ENCODE measurements at regions not wholly inside any gene's neighbourhood (a gene's known extent, or its start where the extent isn't known, plus 50 kb on each side); places are given as distances from the start of the nearest gene placed in this dataset.

DNA sequence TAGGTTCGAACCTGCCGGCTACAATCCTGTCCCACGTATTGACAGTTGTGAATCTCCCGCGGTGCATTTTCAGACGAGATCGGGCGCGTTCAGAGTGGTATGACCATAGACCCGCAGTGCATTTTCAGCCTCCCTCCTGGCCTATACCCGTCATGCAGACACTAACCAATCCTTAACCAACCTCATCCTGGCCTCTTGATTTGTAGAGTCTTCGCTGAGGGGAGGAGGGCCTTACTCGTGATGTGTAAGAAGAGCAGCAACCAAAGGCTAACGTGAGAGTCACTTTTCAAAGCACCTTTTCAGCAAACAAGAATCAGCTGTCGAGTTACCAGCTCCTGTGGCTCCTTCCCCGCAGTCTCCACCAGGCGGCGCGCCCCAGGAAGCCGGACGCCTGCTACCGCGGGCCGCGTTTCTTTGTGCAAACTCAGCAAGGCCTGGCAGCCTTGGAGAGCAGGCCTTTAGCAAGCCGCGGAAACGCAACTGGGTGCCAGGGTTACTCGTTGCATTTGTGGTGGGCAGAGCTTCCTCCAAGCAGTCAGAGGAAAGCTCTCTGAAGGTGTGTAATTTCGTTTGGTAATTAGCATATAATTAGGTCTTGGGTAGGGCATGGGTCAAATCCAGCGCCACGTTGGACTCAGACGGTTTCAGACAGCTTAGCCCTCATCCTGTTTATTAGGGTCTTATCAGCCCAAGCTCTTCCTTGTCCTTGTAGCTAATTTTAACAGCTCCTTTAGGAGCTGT lies 139.8 kb downstream of the OR2B2 start (continued):
- TF ChIP-seq FOXC1 (CRISPR knock-in tag; IDR thresholded peaks at IDR 0.05; ENCODE audit: borderline replicate concordance): peak; percentile 70; the same call in 1 of the 2 replicates
- TF ChIP-seq TEAD3 (CRISPR knock-in tag; optimal IDR thresholded peaks at IDR 0.05; ENCODE audit: borderline replicate concordance): peak; percentile 77
- TF ChIP-seq FOSL1 (CRISPR knock-in tag; IDR thresholded peaks at IDR 0.05; ENCODE audit: borderline replicate concordance): no peak
- TF ChIP-seq ZNF12 (CRISPR knock-in tag; IDR thresholded peaks at IDR 0.05): peak; percentile 57; the same call in 1 of the 2 replicates
- no peak for TF ChIP-seq PCBP1 (IDR thresholded peaks at IDR 0.05; ENCODE audit: borderline replicate concordance, low read depth, low read length)
- no peak; the same call in 1 of the 2 replicates for TF ChIP-seq RARA (CRISPR knock-in tag; IDR thresholded peaks at IDR 0.05)
- TF ChIP-seq FOXA3 (CRISPR knock-in tag; IDR thresholded peaks at IDR 0.05): peak; percentile 68
- no peak for TF ChIP-seq ZNF672 (CRISPR knock-in tag; IDR thresholded peaks at IDR 0.05)
- TF ChIP-seq, protein P1, sequence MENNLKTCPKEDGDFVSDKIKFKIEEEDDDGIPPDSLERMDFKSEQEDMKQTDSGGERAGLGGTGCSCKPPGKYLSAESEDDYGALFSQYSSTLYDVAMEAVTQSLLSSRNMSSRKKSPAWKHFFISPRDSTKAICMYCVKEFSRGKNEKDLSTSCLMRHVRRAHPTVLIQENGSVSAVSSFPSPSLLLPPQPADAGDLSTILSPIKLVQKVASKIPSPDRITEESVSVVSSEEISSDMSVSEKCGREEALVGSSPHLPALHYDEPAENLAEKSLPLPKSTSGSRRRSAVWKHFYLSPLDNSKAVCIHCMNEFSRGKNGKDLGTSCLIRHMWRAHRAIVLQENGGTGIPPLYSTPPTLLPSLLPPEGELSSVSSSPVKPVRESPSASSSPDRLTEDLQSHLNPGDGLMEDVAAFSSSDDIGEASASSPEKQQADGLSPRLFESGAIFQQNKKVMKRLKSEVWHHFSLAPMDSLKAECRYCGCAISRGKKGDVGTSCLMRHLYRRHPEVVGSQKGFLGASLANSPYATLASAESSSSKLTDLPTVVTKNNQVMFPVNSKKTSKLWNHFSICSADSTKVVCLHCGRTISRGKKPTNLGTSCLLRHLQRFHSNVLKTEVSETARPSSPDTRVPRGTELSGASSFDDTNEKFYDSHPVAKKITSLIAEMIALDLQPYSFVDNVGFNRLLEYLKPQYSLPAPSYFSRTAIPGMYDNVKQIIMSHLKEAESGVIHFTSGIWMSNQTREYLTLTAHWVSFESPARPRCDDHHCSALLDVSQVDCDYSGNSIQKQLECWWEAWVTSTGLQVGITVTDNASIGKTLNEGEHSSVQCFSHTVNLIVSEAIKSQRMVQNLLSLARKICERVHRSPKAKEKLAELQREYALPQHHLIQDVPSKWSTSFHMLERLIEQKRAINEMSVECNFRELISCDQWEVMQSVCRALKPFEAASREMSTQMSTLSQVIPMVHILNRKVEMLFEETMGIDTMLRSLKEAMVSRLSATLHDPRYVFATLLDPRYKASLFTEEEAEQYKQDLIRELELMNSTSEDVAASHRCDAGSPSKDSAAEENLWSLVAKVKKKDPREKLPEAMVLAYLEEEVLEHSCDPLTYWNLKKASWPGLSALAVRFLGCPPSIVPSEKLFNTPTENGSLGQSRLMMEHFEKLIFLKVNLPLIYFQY (CRISPR knock-in tag; IDR thresholded peaks at IDR 0.05; ENCODE audit: borderline replicate concordance): peak; percentile 91
- no peak for TF ChIP-seq SNRNP70 (IDR thresholded peaks at IDR 0.05; ENCODE audit: low read depth, low read length)
- TF ChIP-seq ZNF775 (CRISPR knock-in tag; IDR thresholded peaks at IDR 0.05; ENCODE audit: borderline replicate concordance): no peak
- 0 out of 2 replicates have a peak, but pooled peaks have one; percentile 45 for TF ChIP-seq ESRRA (CRISPR knock-in tag; IDR thresholded peaks at IDR 0.05; ENCODE audit: low read depth)
- TF ChIP-seq TRIM24 (CRISPR knock-in tag; IDR thresholded peaks at IDR 0.05): no peak
- TF ChIP-seq BRD4 (CRISPR knock-in tag; IDR thresholded peaks at IDR 0.05): 0 out of 2 replicates have a peak, but pooled peaks have one; percentile 63
- peak; percentile 86 for TF ChIP-seq SAP130 (CRISPR knock-in tag; IDR thresholded peaks at IDR 0.05; ENCODE audit: low read depth)
- TF ChIP-seq, protein P2, sequence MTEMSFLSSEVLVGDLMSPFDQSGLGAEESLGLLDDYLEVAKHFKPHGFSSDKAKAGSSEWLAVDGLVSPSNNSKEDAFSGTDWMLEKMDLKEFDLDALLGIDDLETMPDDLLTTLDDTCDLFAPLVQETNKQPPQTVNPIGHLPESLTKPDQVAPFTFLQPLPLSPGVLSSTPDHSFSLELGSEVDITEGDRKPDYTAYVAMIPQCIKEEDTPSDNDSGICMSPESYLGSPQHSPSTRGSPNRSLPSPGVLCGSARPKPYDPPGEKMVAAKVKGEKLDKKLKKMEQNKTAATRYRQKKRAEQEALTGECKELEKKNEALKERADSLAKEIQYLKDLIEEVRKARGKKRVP (CRISPR knock-in tag; IDR thresholded peaks at IDR 0.05): peak; percentile 3 to 71; a peak in 2 of 4 replicates
- no peak for TF ChIP-seq NFRKB (IDR thresholded peaks at IDR 0.05)
- peak; percentile 92; the same call in 1 of the 2 replicates for TF ChIP-seq ZNF333 (CRISPR knock-in tag; IDR thresholded peaks at IDR 0.05; ENCODE audit: borderline replicate concordance)
- TF ChIP-seq, protein P3, sequence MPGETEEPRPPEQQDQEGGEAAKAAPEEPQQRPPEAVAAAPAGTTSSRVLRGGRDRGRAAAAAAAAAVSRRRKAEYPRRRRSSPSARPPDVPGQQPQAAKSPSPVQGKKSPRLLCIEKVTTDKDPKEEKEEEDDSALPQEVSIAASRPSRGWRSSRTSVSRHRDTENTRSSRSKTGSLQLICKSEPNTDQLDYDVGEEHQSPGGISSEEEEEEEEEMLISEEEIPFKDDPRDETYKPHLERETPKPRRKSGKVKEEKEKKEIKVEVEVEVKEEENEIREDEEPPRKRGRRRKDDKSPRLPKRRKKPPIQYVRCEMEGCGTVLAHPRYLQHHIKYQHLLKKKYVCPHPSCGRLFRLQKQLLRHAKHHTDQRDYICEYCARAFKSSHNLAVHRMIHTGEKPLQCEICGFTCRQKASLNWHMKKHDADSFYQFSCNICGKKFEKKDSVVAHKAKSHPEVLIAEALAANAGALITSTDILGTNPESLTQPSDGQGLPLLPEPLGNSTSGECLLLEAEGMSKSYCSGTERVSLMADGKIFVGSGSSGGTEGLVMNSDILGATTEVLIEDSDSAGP (CRISPR knock-in tag; IDR thresholded peaks at IDR 0.05; ENCODE audit: borderline replicate concordance): peak; percentile 89
- TF ChIP-seq, protein P4, sequence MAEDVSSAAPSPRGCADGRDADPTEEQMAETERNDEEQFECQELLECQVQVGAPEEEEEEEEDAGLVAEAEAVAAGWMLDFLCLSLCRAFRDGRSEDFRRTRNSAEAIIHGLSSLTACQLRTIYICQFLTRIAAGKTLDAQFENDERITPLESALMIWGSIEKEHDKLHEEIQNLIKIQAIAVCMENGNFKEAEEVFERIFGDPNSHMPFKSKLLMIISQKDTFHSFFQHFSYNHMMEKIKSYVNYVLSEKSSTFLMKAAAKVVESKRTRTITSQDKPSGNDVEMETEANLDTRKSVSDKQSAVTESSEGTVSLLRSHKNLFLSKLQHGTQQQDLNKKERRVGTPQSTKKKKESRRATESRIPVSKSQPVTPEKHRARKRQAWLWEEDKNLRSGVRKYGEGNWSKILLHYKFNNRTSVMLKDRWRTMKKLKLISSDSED (CRISPR knock-in tag; IDR thresholded peaks at IDR 0.05): no peak
- peak; percentile 81 for TF ChIP-seq GATAD1 (CRISPR knock-in tag; IDR thresholded peaks at IDR 0.05)
- no peak for TF ChIP-seq ZSCAN22 (CRISPR knock-in tag; IDR thresholded peaks at IDR 0.05)
- TF ChIP-seq ZBTB21 (CRISPR knock-in tag; IDR thresholded peaks at IDR 0.05): no peak
- no peak for TF ChIP-seq ONECUT2 (CRISPR knock-in tag; IDR thresholded peaks at IDR 0.05)

Measured in HepG2 (cell line).